NCI-H187 (cell line): ENCODE measurements at regions not wholly inside any gene's neighbourhood (a gene's known extent, or its start where the extent isn't known, plus 50 kb on each side); places are given as distances from the start of the nearest gene placed in this dataset.
A peak's percentile ranks its signal among the peaks of the same experiment; 100 is the strongest.

Source experiments
- DNase-seq, 2 experiments: peaks; one replicate each; lab custom pipeline; 2025; lab: John Stamatoyannopoulos, UW

DNA sequence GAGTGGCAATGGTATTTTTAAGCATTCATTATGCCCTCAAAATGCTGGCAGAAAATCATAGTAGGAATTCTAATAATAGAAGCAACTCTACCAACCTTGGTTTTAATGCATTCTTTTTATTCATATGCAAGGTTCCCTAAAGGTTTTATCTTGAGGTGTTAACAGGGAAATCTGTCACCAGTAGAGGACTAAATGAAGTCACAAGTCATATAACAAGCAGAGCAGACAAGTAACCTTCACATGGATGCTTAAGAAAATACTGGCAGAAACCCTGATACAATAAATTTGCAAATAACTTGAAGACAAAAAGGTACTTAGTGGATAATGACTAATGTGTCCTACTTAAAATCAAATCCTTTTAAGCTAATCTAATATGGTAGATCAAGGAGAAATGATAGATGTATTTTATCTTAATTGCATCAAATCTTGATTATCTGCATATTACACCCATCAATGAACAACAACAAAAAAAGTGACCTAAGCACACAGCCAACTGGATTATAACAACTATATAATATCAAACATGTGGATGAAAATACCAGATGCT, 73.3 kb downstream of the RFC3 start:
- no peak for DNase-seq

DNA sequence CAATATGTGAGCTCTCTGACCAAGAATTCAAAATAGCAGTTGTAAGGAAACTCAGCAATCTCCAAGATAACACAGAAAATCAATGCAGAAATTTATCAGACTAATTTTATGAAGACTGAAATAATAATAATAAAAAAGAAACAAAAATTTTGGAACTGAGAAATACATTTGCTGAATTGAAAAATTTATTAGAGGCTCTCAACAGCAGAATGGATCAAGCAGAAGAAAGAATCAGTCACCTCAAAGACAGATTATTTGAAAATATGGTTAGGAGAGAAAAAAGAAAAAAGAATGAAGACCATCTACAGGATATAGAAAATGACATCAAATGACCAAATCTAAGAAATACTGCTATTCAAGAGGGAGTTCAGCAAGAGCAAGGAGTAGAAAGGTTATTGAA, 75.6 kb downstream of the RFC3 start:
- no peak for DNase-seq

DNA sequence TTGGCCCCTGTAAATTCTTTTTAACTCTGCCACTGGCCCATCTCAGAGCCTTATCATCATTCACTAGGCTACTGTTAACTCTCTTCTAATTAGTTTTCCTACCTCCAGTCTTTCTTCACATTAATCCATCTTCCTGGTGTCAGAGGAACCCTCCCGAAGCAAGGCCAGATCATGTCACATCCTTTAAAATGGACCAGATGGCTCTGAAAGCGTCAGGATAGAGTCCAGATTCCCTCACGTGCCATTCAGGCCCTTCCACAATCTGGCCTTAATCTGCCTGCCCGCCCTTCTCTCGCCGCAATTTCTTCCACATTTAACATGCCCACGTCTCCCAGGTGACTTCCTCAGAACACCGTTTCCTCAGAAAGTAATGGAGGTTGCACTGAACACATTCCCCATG, 86.5 kb downstream of the RFC3 start:
- DNase-seq = no peak

DNA sequence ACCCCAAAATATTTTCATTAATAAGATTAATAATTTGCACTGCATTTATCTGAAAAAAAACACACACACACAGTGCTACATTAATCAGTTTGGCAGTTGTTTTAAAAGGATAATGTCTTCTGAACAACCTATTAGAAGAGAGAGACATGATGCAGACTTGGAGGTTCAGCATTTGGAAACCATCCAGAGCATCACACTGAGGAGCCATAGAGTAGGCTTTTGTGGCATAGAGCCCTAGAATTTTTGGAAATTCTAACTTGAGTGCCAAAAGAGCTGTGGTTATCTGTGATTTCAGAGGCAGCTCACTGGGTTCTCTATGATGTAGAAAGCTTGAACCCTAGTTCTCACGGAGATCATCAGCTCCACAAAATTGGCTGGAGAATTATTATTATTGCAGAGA, 90.2 kb downstream of the RFC3 start:
- no peak for DNase-seq

DNA sequence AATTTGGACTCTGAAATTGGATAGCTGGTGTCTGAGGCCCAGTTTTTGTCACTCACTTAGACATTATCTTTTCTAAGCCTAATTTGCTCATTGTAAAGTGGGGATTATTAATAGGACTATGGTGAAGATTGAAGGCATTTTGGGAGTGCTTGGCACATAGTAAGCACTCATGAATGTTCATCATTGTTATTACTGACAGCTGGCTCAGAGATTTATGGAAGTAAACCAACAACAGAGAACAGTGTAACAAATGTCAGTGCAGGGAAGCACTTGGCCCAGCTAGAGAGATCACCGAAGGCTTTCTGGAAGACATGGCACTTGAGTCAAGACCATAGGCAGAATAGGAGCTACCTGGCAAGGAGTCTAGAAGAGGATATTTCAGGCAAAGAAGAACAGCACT, 92.3 kb downstream of the RFC3 start:
- DNase-seq = no peak

DNA sequence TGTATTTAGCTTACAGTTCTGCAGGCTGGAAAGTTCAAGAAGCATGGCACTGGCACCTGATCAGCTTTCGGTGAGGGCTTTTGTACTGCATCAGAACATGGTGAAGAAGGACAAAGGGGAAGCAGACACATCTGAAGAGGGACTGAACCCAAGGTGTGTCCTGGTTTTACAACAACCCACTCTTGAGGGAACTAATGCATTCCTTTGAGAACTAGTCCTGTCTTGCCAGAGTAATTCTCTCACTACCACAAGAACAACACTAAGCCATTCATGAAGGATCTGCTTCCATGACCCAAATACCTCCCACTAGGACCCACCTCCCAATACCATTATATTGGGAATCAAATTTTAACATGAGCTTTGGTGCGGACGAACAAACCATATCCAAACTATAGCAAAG, 93.6 kb downstream of the RFC3 start:
- DNase-seq = no peak

- no peak for DNase-seq
Observed at GRCh38 chr13:33913829-33914228, 95.9 kb downstream of the RFC3 start.

GRCh38 chr13:33917190-33917589, 99.2 kb downstream of the RFC3 start:
- DNase-seq = no peak

DNA sequence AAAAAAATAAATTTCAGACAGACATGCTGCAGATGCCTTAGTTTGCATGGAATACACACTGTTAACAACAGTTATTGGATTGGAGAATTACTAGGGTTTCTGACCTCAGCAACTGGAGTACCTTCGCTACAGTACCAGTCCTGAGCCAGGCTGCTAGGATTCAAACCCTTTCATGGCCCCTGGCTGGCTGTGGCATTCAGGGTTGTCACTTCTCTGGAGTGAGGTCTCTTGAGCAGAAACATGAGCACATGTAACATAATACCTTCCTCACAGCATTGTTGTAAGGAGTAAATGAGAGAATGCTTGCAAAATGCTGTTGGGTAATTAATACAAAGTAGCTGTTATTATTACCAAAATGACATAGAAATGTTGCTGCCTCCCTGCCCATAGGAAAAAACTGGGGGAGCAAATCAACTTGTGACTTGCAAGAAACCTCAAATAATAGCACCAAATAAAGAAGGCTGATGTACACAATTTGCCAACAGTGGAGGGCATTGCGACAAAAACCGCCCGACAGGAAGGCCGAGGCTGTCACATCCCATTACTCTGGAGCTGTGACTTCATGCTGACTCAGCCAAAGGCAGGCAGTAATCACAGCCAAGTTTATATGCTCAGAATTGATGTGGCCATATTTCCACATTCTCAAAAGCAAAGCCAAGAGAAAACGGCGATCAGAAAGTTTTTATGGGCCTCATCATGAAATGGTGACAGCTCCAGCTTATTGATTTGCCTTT, 100.4 kb downstream of the RFC3 start:
- DNase-seq = no peak

DNA sequence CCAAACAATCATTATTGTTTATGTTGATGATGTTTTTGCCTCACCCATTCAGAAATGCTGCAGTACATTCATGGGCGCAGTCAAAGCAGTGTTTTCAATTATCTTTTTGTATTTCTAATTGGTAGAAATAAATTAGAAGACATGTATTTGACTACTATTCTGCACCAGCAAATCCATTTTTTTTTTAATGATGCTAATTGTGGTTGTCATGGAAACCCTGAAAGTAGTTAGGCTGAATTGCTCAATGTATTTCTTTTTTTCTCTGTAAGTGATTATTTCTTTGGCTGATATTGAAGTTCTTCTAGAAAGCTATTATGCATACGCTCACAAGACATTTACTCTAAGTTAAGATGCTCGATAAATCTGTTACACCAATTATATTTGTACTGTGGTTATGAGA, 101.2 kb downstream of the RFC3 start:
- DNase-seq = no peak

GRCh38 chr13:33925563-33925962, 107.6 kb downstream of the RFC3 start:
- DNase-seq = no peak

GRCh38 chr13:33927315-33927714, 109.4 kb downstream of the RFC3 start:
- DNase-seq = no peak

DNA sequence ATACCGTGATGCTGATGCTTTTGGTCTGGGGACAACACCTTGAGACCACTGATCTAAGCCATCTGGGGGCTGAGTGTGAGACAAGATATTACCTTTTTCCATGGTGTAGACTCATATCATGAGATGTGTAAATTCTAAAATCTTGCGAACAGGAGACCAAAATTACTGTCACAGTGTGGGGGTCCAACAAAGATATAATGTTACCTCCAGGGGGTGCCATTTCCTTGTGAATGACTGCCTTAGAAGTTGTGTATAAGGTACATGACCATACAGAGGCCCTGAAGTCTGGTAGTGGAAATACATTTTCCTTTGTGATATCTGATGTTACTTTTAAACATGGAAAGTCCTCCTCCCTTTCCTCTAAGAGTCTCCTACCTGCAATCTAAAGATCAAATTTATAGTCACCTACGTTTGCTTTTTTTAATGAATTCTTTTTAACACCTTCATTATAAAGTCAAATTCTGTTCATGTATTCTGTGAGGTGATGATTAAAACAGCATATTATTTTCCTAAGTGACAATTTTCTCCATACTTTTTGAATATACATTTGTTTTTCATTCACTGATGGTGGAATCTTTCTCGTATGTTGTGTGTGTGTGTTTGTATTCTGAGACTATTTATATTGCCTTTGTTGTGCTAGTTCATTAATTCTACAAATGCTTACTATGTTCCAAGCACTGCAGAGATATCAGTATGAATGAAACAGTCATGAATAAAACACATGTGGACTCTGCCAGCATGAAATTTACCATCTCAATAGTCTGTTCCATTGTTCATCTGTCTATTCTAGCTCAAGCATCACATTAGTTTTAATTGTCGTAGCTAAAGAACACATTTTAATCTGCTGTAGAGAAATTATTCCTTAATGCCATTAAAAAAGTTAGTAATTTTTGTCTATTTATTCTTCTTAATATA, 113.7 kb downstream of the RFC3 start:
- peak in 1 of 2 experiments; percentile 28 for DNase-seq

DNA sequence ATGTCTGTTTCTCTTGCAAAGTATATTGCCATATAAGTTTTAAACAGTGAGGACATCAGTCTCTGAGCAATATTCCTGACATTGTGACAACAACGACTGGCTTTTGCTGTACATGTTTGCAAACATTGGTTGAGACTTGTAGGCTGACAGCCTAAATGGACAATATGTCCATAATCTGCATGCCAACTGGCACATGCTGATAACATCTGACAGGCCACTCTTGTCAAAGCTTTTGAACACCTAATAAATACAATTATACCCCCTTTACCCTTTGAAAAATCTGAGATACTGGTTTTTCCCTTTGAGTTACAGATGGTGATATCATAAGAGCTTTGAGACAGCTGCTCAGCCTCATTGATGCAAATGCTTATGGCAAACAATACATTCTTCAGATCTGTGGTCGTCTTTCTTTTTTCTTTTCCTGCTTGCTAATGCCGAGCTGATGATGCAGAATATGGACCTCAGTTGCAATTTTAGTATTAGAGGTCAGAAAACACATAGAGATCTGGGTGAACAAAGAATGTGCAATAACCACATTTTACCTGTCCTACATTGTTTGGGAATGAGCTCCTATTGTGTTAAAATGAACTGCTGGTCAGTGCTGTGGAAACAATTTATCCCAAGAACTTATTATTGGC, 114.9 kb downstream of the RFC3 start:
- DNase-seq = no peak

DNA sequence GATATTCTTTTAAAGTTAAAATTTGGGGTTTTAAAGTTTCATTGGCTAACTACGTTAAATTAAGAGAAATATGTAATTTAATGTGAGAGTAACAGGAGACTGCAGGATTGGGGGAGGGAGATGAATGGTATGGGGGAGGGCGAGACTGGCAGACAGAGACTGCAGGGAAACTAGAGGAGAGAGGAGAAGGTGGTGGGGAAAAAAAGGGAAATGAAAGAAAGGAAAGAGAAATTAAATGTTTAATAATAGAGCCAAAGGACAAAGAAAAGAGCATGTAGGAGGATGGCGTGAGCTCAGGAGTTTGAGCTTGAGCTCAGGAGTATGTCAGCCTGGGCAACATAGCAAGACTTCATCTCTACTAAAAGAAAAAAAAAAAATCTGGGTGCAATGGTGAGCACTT, 115.9 kb downstream of the RFC3 start:
- no peak for DNase-seq

DNA sequence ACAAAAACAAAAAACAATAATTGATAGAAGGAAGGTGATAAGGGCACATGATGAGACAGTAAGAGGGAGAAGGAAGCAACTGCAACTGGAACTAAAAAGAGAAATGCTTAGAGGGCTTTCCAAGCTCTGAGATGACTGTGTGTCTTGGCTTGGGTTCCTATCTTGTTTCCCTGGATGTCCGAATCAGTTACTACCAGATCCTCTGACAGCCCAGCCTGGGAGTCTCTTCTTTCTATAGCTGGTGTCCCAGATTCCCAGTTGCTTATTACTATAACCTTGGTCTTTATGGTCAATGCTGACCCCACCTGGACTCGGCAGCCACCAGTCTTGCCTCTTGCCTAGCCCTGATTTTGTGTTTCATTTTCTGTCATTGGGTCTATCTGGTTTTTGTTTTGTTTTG, 116.4 kb downstream of the RFC3 start:
- no peak for DNase-seq

GRCh38 chr13:33934951-33935371, 117.0 kb downstream of the RFC3 start:
- DNase-seq = no peak

DNA sequence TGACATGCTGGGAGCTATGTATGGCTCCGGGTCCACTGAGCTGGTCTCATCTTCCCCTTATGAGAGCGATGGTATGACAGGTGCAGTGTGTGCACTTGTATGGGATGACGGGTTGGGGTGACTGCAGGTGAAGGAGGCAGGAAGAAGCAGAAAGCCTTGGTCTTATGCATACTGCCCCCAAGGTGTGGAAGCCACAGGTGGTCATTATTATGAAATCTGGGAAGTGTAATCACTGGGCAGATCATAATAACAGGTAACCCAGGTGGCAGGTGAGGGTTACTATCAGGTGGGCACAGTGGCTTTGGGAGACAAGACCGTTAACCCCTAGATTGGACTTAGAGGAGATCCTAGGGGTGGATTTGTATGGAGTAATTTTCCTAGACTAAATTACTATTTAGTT, 118.0 kb downstream of the RFC3 start:
- DNase-seq = no peak

DNA sequence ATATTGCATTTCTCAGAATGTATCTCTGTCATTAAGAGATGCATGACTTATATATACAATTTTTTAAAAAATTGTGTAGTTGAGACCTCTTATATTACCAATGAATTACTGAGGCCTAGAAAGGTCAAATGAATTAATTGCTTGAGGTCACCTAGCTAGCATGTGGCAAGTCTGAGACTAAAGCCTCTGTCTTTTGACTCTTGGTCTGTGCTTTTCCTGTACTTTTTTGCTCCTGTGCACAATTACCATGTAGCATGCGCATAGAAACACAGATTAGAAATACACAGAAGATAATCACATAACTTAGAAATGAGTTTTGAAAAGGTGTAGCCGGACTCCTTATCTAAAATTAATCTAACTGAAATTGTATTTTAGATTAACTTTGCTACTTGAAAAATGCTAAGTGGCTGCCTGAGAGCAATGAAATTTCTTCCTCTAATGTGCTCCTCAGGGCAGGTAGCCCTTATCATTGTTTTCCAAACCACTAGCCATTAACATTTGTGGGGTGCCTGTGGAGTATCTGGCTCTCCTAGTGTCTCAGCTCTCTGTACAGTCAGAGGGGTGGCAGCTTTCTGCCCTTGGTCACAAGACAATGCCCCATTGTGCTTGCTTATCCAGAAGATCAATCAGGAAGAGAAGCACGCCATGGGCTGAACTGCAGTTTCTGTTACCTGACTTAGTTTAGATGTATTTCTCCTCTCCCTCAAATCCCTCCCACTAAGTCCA, 119.6 kb downstream of the RFC3 start:
- no peak for DNase-seq

GRCh38 chr13:33940256-33940655, 122.3 kb downstream of the RFC3 start:
- no peak for DNase-seq

DNA sequence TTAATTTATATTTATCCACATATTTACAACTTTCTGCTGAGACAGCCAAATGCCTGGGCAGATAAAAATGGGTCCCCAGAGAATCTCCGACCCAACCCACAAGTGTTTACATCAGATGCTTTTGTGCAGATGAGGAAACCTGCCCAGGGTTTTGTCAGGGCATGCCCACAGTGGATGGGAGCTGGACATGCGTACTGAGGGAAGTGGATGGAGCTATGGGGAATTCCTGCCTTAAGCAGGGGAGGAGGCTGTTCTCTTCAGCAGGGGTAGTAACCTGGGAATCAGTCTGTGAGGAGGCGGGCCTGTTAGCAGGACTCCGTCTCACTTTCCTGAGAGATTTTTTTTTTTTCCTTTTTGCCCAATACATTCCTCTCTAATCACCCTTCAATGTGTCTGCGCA, 122.9 kb downstream of the RFC3 start:
- no peak for DNase-seq

DNA sequence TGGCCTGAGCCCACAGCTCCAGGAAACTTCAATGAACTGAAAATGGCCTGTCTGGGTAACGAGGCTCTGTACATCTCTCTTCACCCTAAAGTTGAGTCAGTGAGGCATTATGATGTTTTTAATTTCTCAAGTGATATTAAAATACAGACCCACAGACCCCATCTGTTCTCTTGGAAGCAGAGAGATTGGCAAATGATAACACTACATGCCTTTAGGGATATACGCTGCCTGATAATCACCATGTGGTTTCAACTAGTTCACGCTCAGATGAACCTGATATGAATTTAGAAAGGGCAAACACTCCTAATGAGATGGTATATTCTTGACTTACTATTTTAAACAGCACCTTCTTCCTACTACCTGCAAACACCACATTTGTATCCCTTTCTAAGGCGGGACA, 127.5 kb downstream of the RFC3 start:
- no peak for DNase-seq
